SK-N-SH treated with all-trans-retinoic acid at 6 μM for 48 hours (cell line): ENCODE measurements at regions not wholly inside any gene's neighbourhood (a gene's known extent, or its start where the extent isn't known, plus 50 kb on each side); places are given as distances from the start of the nearest gene placed in this dataset.
"Not testable (repeated sequence)": the region's sequence is repeated elsewhere in the genome, so short reads cannot be mapped to it uniquely, and the experiment has no call there.

Source experiments
- ISL1 ChIP-seq: fragments of 250-450 bp; sonication (Bioruptor Pico); IDR thresholded peaks from 2 replicates; pipeline ENCODE4 v2.1.2; 2022; ENCODE audit warnings: mild to moderate bottlenecking, moderate library complexity
- RARB ChIP-seq: fragments of 250-450 bp; sonication (Bioruptor Pico); IDR thresholded peaks from 2 replicates; pipeline ENCODE4 v1.8.0; 2021; ENCODE audit warnings: mild to moderate bottlenecking, moderate library complexity
- TCF4 ChIP-seq: fragments of 250-450 bp; sonication (Bioruptor Pico); IDR thresholded peaks from 2 replicates; pipeline ENCODE4 v1.8.0; 2021; ENCODE audit warnings: mild to moderate bottlenecking, moderate library complexity, borderline replicate concordance
- TOX ChIP-seq: fragments of 250-450 bp; sonication (Bioruptor Pico); IDR thresholded peaks from 2 replicates; pipeline ENCODE4 v1.8.0; 2021; ENCODE audit warnings: mild to moderate bottlenecking, moderate library complexity, borderline replicate concordance
- ZNF8 ChIP-seq: fragments of 450-650 bp; formaldehyde crosslinking; IDR thresholded peaks from 2 replicates; pipeline ENCODE4 v1.5.0; 2020; ENCODE audit warnings: mild to moderate bottlenecking, moderate library complexity

- TF ChIP-seq ISL1 (CRISPR knock-in tag); TOX (CRISPR knock-in tag); TCF4 (CRISPR knock-in tag); RARB (CRISPR knock-in tag); ZNF8: not testable (repeated sequence)
Observed at GRCh38 chr7:73214471-73214870, 94.2 kb downstream of the NSUN5 start.
